DND-41 (cell line): ENCODE measurements at regions not wholly inside any gene's neighbourhood (a gene's known extent, or its start where the extent isn't known, plus 50 kb on each side); places are given as distances from the start of the nearest gene placed in this dataset.
A peak's percentile ranks its signal among the peaks of the same experiment; 100 is the strongest.

ENCODE experiments used
- ATAC-seq: fragments of 200-7000 bp; cut with Tn5 transposase; 3 replicates; pipeline ENCODE4 v1.9.1; 2021; ENCODE audit warnings: low read depth; ENCODE audit not compliant: insufficient read depth
- DNase-seq: peaks from one replicate; pipeline ENCODE4 v3.0.0-alpha.2; 2020
- H2AFZ ChIP-seq: 2 replicates; pipeline ENCODE4 v1.6.0; 2012; ENCODE audit warnings: low read depth, low read length
- H3K27ac ChIP-seq: 2 replicates; pipeline ENCODE4 v1.5.1; 2012; ENCODE audit warnings: low read length, inconsistent platforms
- H3K27me3 ChIP-seq: fragments of 200-600 bp; sonication (generic); 2 replicates; pipeline ENCODE4 v1.6.0; 2012; ENCODE audit warnings: low read length, mild to moderate bottlenecking, inconsistent platforms; ENCODE audit not compliant: insufficient read depth, poor library complexity
- H3K36me3 ChIP-seq: 2 replicates; pipeline ENCODE4 v1.5.1; 2012; ENCODE audit warnings: low read length, inconsistent platforms; ENCODE audit not compliant: insufficient read depth
- H3K4me1 ChIP-seq: 2 replicates; pipeline ENCODE4 v1.5.1; 2012; ENCODE audit warnings: mild to moderate bottlenecking, low read length; ENCODE audit not compliant: insufficient read depth
- H3K4me2 ChIP-seq: 2 replicates; pipeline ENCODE4 v1.6.0; 2012; ENCODE audit warnings: mild to moderate bottlenecking, moderate library complexity, low read length, inconsistent platforms; ENCODE audit not compliant: insufficient read depth
- H3K4me3 ChIP-seq, 2 experiments: fragments of 200-600 bp in 1 of 2; shearing (Covaris generic) in 1 of 2; 2 replicates each; pipeline ENCODE4 v1.5.1; 2012 to 2016; ENCODE audit warnings: inconsistent platforms in 2 of 2, low read length in 2 of 2, mild to moderate bottlenecking in 2 of 2, low read depth in 1 of 2, moderate library complexity in 1 of 2
- H3K79me2 ChIP-seq: 2 replicates; pipeline ENCODE4 v1.6.0; 2012; ENCODE audit warnings: low read length, inconsistent platforms; ENCODE audit not compliant: insufficient read depth
- H3K9ac ChIP-seq: 2 replicates; pipeline ENCODE4 v1.6.0; 2012; ENCODE audit warnings: low read depth, mild to moderate bottlenecking, inconsistent platforms, low read length, moderate library complexity
- H3K9me3 ChIP-seq: 2 replicates; pipeline ENCODE4 v1.5.1; 2012; ENCODE audit warnings: low read length, moderate library complexity, mild to moderate bottlenecking, inconsistent platforms; ENCODE audit not compliant: insufficient read depth, severe bottlenecking
- H4K20me1 ChIP-seq: 2 replicates; pipeline ENCODE4 v1.6.0; 2012; ENCODE audit warnings: low read length; ENCODE audit not compliant: insufficient read depth
- EZH2 ChIP-seq: IDR thresholded peaks from 3 replicates; pipeline ENCODE4 v1.6.1; 2012; ENCODE audit warnings: borderline replicate concordance, low read depth, mild to moderate bottlenecking, moderate library complexity, low read length, inconsistent platforms; ENCODE audit not compliant: severe bottlenecking
- TF ChIP-seq, protein P1 (sequence below): IDR thresholded peaks from 2 replicates; pipeline ENCODE4 v1.5.1; 2012; ENCODE audit warnings: borderline replicate concordance, low read length, moderate library complexity, mild to moderate bottlenecking; ENCODE audit not compliant: poor library complexity, severe bottlenecking; ENCODE audit errors: extremely low read depth

DNA sequence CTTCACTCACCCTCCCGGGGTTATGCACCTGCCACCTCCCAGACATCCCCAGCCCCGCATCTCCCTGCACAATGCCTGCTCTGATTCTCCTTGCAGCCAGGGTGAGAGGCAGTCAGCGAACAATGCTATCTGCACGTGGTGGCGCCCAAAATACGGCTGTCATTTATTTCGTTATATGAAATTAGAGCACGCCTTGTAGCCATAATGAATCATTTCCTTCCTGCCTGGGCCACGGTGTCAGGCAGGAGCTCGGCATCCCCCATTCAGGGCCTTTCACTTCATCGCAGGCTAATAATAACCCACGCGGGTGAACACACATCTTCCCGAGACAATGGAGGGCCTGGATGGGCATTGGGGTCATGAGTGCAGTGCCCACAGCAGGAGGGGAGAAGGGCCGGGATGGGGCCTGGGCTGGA lies 143.8 kb upstream of the ZNF507 start:
- H3K79me2 ChIP-seq = no peaks in the 10 kb centered on the region
- TF ChIP-seq, protein P1, sequence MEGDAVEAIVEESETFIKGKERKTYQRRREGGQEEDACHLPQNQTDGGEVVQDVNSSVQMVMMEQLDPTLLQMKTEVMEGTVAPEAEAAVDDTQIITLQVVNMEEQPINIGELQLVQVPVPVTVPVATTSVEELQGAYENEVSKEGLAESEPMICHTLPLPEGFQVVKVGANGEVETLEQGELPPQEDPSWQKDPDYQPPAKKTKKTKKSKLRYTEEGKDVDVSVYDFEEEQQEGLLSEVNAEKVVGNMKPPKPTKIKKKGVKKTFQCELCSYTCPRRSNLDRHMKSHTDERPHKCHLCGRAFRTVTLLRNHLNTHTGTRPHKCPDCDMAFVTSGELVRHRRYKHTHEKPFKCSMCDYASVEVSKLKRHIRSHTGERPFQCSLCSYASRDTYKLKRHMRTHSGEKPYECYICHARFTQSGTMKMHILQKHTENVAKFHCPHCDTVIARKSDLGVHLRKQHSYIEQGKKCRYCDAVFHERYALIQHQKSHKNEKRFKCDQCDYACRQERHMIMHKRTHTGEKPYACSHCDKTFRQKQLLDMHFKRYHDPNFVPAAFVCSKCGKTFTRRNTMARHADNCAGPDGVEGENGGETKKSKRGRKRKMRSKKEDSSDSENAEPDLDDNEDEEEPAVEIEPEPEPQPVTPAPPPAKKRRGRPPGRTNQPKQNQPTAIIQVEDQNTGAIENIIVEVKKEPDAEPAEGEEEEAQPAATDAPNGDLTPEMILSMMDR = no peak
- TF ChIP-seq EZH2 = no peak
- H4K20me1 ChIP-seq = no peaks in the 10 kb centered on the region
- H3K4me2 ChIP-seq = peak overlapping the region; percentile 42
- H3K4me3 ChIP-seq = no peak overlapping the region
- DNase-seq = peak; percentile 32
- no peaks in the 10 kb centered on the region for H3K36me3 ChIP-seq
- H3K9ac ChIP-seq = no peak overlapping the region
- no peak overlapping the region for H3K27ac ChIP-seq
- H3K4me1 ChIP-seq = peaks cover 5% of the 10 kb centered on the region
- no peaks in the 10 kb centered on the region for H3K9me3 ChIP-seq
- peak; percentile 72 for ATAC-seq
- peak overlapping the region; percentile 30; the same call in 1 of the 2 replicates for H2AFZ ChIP-seq
- H3K27me3 ChIP-seq = no peaks in the 10 kb centered on the region

DNA sequence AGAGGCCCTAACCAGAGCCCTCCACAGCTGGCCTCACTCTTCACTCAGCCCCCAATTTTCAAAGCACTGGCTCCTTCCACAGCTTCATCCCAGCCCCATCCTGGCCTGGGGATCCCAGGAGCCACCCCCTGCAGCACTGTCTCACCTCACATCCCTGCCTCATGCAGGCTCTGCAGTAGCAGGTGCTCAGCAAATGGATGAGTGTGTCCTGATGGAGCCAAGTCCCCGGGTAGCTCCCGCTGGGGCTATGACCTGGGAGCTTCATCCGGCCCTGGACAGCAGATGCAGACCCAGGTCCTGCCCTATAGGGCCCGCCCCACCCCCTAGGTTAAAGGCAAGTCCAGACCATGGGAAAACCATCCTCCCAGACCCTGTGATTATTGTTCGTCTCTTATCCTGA lies 143.2 kb upstream of the ZNF507 start:
- Histone ChIP-seq H3K9ac (no peak overlapping the region), H3K79me2 (no peaks in the 10 kb centered on the region), H3K4me2 (no peak overlapping the region; the same call in 1 of the 2 replicates), H3K4me1 (peaks cover 5% of the 10 kb centered on the region), H4K20me1 (no peaks in the 10 kb centered on the region), H3K4me3 (no peak overlapping the region), H3K9me3 (no peaks in the 10 kb centered on the region), H3K27me3 (no peaks in the 10 kb centered on the region), H3K27ac (no peak overlapping the region), H3K36me3 (no peaks in the 10 kb centered on the region), H2AFZ (no peak overlapping the region)
- TF ChIP-seq, protein P1 = no peak
- no peak for TF ChIP-seq EZH2
- DNase-seq = no peak
- ATAC-seq = no peak

DNA sequence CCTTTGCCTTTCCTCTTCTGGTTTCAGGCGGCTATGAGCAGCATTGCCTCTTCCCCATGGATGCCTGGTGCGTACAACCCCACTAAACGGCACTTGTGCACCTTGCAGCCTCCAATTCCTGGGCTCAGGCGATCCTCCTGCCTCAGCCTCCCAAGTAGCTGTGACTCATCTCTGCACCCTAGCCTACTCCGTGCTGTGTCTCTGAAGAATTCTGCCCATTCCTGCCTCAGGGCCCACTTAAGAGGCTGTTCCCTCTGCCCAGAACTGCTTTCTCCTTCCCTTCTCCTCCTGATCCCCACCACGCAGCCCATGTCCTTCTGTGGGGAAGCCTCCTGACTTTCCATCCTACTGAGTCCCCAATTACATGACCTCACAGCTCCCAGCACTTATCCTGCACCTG lies 142.2 kb upstream of the ZNF507 start:
- no peaks in the 10 kb centered on the region for H3K9me3 ChIP-seq
- no peaks in the 10 kb centered on the region for H3K27me3 ChIP-seq
- peaks cover 5% of the 10 kb centered on the region for H3K4me1 ChIP-seq
- H2AFZ ChIP-seq = no peak overlapping the region
- no peaks in the 10 kb centered on the region for H3K79me2 ChIP-seq
- no peaks in the 10 kb centered on the region for H4K20me1 ChIP-seq
- no peak overlapping the region for H3K4me2 ChIP-seq
- H3K4me3 ChIP-seq = no peak overlapping the region
- H3K27ac ChIP-seq = no peak overlapping the region
- DNase-seq (no peak), ATAC-seq (no peak)
- TF ChIP-seq, protein P1 = no peak
- TF ChIP-seq EZH2 = no peak
- no peak overlapping the region for H3K9ac ChIP-seq
- no peaks in the 10 kb centered on the region for H3K36me3 ChIP-seq

DNA sequence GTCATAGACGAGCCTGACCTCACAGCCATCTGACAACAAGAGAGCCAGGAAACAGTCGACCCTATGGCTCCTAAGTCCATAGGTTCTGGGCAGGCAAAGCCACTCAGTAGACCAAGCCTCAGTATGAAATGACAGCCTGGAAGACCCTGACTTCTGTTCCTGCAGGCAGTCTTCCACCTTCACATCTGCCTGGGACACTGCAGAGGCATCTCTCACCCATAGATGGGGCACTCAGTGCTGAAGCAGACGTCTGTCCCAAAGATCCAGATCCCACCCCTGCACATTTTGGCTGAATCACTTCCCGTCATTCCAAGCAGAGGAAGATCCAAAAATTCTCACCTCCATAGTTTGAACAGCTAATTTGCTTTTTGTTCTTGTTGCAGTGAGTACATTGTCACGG lies 139.3 kb upstream of the ZNF507 start:
- Histone ChIP-seq H3K27ac (no peak overlapping the region), H3K9me3 (peaks cover under 1% of the 10 kb centered on the region), H3K79me2 (no peaks in the 10 kb centered on the region), H4K20me1 (no peaks in the 10 kb centered on the region), H3K36me3 (no peaks in the 10 kb centered on the region), H3K27me3 (no peaks in the 10 kb centered on the region), H3K9ac (no peak overlapping the region), H3K4me3 (no peak overlapping the region), H2AFZ (no peak overlapping the region), H3K4me1 (peaks cover 5% of the 10 kb centered on the region), H3K4me2 (no peak overlapping the region)
- no peak for DNase-seq
- ATAC-seq = no peak
- TF ChIP-seq EZH2 = no peak
- TF ChIP-seq, protein P1 = no peak
